GM23338 (cell line): ENCODE measurements at regions not wholly inside any gene's neighbourhood (a gene's known extent, or its start where the extent isn't known, plus 50 kb on each side); places are given as distances from the start of the nearest gene placed in this dataset.

ENCODE experiments used
- ATAC-seq: fragments of 200-7000 bp; cut with Tn5 transposase; 3 replicates; pipeline ENCODE4 v1.9.1; 2020
- DNase-seq: peaks from one replicate; pipeline ENCODE4 v3.0.0-alpha.2; 2015; ENCODE audit warnings: low spot score
- H2AFZ ChIP-seq: fragments of 200-600 bp; sonication (generic); 2 replicates; pipeline ENCODE4 v1.8.0; 2016; ENCODE audit warnings: antibody characterized with exemption, mild to moderate bottlenecking, moderate library complexity
- H3F3A ChIP-seq: fragments of 200-600 bp; sonication (generic); replicated peaks from 2 replicates; pipeline ENCODE4 v1.8.0; 2017; ENCODE audit warnings: antibody characterized with exemption, mixed run types, low read depth
- H3K27ac ChIP-seq: fragments of 200-600 bp; sonication (generic); 2 replicates; pipeline ENCODE4 v1.6.1; 2016; ENCODE audit warnings: low read depth
- H3K27me3 ChIP-seq: fragments of 200-600 bp; sonication (generic); 2 replicates; pipeline ENCODE4 v1.8.0; 2016; ENCODE audit warnings: mild to moderate bottlenecking, mixed run types, moderate library complexity; ENCODE audit not compliant: insufficient read depth
- H3K36me3 ChIP-seq: fragments of 200-600 bp; sonication (generic); 2 replicates; pipeline ENCODE4 v1.8.0; 2016; ENCODE audit warnings: mild to moderate bottlenecking; ENCODE audit not compliant: insufficient read depth
- H3K4me1 ChIP-seq: fragments of 200-600 bp; sonication (generic); 2 replicates; pipeline ENCODE4 v1.8.0; 2016; ENCODE audit warnings: mild to moderate bottlenecking, moderate library complexity; ENCODE audit not compliant: insufficient read depth
- H3K4me2 ChIP-seq: fragments of 200-600 bp; sonication (generic); 2 replicates; pipeline ENCODE4 v1.7.1; 2017; ENCODE audit warnings: mixed run types
- H3K4me3 ChIP-seq: fragments of 200-600 bp; sonication (generic); 2 replicates; pipeline ENCODE4 v1.6.1; 2016; ENCODE audit warnings: mixed run types
- H3K79me2 ChIP-seq: fragments of 200-600 bp; sonication (generic); replicated peaks from 2 replicates; pipeline ENCODE4 v1.8.0; 2017; ENCODE audit warnings: mild to moderate bottlenecking; ENCODE audit not compliant: insufficient read depth
- H3K9me2 ChIP-seq: fragments of 200-600 bp; sonication (generic); 2 replicates; pipeline ENCODE4 v1.8.0; 2017; ENCODE audit not compliant: insufficient read depth
- H4K20me1 ChIP-seq: fragments of 200-600 bp; sonication (generic); replicated peaks from 2 replicates; pipeline ENCODE4 v1.8.0; 2017; ENCODE audit warnings: mild to moderate bottlenecking; ENCODE audit not compliant: insufficient read depth
- H3K27ac Mint-ChIP-seq: 2 replicates; pipeline ENCODE4 v1.8.0; 2020; ENCODE audit warnings: inconsistent platforms, mild to moderate bottlenecking, moderate library complexity, mixed read lengths
- H3K27me3 Mint-ChIP-seq: 3 replicates; pipeline ENCODE4 v1.8.0; 2022; ENCODE audit warnings: low read depth, mild to moderate bottlenecking, moderate library complexity, mixed read lengths, inconsistent platforms; ENCODE audit not compliant: insufficient read depth, poor library complexity
- H3K36me3 Mint-ChIP-seq: 3 replicates; pipeline ENCODE4 v1.8.0; 2021; ENCODE audit warnings: low read depth, mild to moderate bottlenecking, inconsistent platforms, moderate library complexity, mixed read lengths
- H3K4me1 Mint-ChIP-seq: 3 replicates; pipeline ENCODE4 v1.8.0; 2020; ENCODE audit warnings: mild to moderate bottlenecking, inconsistent platforms, mixed read lengths
- H3K4me3 Mint-ChIP-seq: 3 replicates; pipeline ENCODE4 v1.8.0; 2021; ENCODE audit warnings: moderate library complexity, mild to moderate bottlenecking, inconsistent platforms, mixed read lengths
- H3K9me3 Mint-ChIP-seq: 3 replicates; pipeline ENCODE4 v1.8.0; 2020; ENCODE audit warnings: moderate library complexity, mild to moderate bottlenecking, inconsistent platforms, mixed read lengths
- EZH2 ChIP-seq: fragments of 200-600 bp; sonication (generic); IDR thresholded peaks from one replicate; pipeline ENCODE4 v1.8.0; 2017; ENCODE audit warnings: antibody characterized with exemption, mild to moderate bottlenecking, low read depth; ENCODE audit not compliant: unreplicated experiment
- STAT1 ChIP-seq: IDR thresholded peaks from one replicate; pipeline ENCODE4 v1.6.1; 2016; ENCODE audit warnings: antibody characterized with exemption; ENCODE audit not compliant: unreplicated experiment
- ZNF114 ChIP-seq: fragments of 250-450 bp; sonication (Bioruptor Pico); IDR thresholded peaks from 2 replicates; pipeline ENCODE4 v1.5.0; 2020; ENCODE audit warnings: mild to moderate bottlenecking, moderate library complexity
- TF ChIP-seq, protein P1 (sequence below): fragments of 250-450 bp; sonication (Bioruptor Pico); IDR thresholded peaks from 2 replicates; pipeline ENCODE4 v1.5.0; 2020; ENCODE audit warnings: mild to moderate bottlenecking, moderate library complexity
- TF ChIP-seq, protein P2 (sequence below): IDR thresholded peaks from 2 replicates; pipeline ENCODE4 v1.6.1; 2016; ENCODE audit warnings: antibody characterized with exemption
- TF ChIP-seq, protein P3 (sequence below): IDR thresholded peaks from one replicate; pipeline ENCODE4 v1.6.1; 2018; ENCODE audit warnings: antibody characterized with exemption; ENCODE audit not compliant: unreplicated experiment

DNA sequence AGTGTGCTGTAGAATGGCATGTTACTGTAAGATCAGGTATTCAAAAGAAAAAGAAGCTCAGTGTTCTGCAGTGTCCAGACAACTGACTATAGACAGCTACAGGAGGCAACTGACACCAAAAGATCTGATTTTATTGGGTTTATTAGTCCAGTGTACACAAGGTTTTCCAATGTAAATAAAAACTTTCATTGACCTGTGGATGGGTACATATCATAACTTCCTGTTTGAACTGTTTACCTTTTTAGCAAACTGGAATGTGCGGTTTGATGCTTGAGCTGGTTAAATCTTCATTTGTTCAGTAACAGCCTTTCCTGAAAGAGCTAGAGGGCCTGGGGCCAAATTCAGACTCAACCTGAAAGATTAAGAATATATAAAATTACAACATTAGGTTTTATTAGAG lies 172.6 kb upstream of the SP8 start:
- no peak overlapping the region for H2AFZ ChIP-seq
- no peaks in the 10 kb centered on the region for H3K79me2 ChIP-seq
- no peaks in the 10 kb centered on the region for H3K36me3 ChIP-seq
- H3K4me3 ChIP-seq = no peak overlapping the region
- ATAC-seq (no peak), DNase-seq (no peak)
- Mint-ChIP-seq H3K27ac (no peak overlapping the region), H3K4me3 (no peak overlapping the region), H3K4me1 (peaks cover 14% of the 10 kb centered on the region), H3K27me3 (no peaks in the 10 kb centered on the region), H3K9me3 (no peaks in the 10 kb centered on the region), H3K36me3 (no peaks in the 10 kb centered on the region)
- H3K27ac ChIP-seq = no peak overlapping the region
- peaks cover 10% of the 10 kb centered on the region for H3K4me1 ChIP-seq
- H3K27me3 ChIP-seq = no peaks in the 10 kb centered on the region
- H4K20me1 ChIP-seq = no peaks in the 10 kb centered on the region
- TF ChIP-seq, protein P1, sequence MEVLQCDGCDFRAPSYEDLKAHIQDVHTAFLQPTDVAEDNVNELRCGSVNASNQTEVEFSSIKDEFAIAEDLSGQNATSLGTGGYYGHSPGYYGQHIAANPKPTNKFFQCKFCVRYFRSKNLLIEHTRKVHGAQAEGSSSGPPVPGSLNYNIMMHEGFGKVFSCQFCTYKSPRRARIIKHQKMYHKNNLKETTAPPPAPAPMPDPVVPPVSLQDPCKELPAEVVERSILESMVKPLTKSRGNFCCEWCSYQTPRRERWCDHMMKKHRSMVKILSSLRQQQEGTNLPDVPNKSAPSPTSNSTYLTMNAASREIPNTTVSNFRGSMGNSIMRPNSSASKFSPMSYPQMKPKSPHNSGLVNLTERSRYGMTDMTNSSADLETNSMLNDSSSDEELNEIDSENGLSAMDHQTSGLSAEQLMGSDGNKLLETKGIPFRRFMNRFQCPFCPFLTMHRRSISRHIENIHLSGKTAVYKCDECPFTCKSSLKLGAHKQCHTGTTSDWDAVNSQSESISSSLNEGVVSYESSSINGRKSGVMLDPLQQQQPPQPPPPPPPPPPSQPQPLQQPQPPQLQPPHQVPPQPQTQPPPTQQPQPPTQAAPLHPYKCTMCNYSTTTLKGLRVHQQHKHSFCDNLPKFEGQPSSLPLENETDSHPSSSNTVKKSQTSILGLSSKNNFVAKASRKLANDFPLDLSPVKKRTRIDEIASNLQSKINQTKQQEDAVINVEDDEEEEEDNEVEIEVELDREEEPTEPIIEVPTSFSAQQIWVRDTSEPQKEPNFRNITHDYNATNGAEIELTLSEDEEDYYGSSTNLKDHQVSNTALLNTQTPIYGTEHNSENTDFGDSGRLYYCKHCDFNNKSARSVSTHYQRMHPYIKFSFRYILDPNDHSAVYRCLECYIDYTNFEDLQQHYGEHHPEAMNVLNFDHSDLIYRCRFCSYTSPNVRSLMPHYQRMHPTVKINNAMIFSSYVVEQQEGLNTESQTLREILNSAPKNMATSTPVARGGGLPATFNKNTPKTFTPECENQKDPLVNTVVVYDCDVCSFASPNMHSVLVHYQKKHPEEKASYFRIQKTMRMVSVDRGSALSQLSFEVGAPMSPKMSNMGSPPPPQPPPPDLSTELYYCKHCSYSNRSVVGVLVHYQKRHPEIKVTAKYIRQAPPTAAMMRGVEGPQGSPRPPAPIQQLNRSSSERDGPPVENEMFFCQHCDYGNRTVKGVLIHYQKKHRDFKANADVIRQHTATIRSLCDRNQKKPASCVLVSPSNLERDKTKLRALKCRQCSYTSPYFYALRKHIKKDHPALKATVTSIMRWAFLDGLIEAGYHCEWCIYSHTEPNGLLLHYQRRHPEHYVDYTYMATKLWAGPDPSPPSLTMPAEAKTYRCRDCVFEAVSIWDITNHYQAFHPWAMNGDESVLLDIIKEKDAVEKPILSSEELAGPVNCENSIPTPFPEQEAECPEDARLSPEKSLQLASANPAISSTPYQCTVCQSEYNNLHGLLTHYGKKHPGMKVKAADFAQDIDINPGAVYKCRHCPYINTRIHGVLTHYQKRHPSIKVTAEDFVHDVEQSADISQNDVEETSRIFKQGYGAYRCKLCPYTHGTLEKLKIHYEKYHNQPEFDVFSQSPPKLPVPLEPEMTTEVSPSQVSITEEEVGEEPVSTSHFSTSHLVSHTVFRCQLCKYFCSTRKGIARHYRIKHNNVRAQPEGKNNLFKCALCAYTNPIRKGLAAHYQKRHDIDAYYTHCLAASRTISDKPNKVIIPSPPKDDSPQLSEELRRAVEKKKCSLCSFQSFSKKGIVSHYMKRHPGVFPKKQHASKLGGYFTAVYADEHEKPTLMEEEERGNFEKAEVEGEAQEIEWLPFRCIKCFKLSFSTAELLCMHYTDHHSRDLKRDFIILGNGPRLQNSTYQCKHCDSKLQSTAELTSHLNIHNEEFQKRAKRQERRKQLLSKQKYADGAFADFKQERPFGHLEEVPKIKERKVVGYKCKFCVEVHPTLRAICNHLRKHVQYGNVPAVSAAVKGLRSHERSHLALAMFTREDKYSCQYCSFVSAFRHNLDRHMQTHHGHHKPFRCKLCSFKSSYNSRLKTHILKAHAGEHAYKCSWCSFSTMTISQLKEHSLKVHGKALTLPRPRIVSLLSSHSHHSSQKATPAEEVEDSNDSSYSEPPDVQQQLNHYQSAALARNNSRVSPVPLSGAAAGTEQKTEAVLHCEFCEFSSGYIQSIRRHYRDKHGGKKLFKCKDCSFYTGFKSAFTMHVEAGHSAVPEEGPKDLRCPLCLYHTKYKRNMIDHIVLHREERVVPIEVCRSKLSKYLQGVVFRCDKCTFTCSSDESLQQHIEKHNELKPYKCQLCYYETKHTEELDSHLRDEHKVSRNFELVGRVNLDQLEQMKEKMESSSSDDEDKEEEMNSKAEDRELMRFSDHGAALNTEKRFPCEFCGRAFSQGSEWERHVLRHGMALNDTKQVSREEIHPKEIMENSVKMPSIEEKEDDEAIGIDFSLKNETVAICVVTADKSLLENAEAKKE = no peak
- TF ChIP-seq STAT1 (no peak), ZNF114 (no peak), EZH2 (no peak)
- TF ChIP-seq, protein P2, sequence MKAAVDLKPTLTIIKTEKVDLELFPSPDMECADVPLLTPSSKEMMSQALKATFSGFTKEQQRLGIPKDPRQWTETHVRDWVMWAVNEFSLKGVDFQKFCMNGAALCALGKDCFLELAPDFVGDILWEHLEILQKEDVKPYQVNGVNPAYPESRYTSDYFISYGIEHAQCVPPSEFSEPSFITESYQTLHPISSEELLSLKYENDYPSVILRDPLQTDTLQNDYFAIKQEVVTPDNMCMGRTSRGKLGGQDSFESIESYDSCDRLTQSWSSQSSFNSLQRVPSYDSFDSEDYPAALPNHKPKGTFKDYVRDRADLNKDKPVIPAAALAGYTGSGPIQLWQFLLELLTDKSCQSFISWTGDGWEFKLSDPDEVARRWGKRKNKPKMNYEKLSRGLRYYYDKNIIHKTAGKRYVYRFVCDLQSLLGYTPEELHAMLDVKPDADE = no peak
- TF ChIP-seq, protein P3, sequence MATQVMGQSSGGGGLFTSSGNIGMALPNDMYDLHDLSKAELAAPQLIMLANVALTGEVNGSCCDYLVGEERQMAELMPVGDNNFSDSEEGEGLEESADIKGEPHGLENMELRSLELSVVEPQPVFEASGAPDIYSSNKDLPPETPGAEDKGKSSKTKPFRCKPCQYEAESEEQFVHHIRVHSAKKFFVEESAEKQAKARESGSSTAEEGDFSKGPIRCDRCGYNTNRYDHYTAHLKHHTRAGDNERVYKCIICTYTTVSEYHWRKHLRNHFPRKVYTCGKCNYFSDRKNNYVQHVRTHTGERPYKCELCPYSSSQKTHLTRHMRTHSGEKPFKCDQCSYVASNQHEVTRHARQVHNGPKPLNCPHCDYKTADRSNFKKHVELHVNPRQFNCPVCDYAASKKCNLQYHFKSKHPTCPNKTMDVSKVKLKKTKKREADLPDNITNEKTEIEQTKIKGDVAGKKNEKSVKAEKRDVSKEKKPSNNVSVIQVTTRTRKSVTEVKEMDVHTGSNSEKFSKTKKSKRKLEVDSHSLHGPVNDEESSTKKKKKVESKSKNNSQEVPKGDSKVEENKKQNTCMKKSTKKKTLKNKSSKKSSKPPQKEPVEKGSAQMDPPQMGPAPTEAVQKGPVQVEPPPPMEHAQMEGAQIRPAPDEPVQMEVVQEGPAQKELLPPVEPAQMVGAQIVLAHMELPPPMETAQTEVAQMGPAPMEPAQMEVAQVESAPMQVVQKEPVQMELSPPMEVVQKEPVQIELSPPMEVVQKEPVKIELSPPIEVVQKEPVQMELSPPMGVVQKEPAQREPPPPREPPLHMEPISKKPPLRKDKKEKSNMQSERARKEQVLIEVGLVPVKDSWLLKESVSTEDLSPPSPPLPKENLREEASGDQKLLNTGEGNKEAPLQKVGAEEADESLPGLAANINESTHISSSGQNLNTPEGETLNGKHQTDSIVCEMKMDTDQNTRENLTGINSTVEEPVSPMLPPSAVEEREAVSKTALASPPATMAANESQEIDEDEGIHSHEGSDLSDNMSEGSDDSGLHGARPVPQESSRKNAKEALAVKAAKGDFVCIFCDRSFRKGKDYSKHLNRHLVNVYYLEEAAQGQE = no peak
- no peak overlapping the region for H3K4me2 ChIP-seq
- H3F3A ChIP-seq = no peaks in the 10 kb centered on the region
- H3K9me2 ChIP-seq = no peaks in the 10 kb centered on the region
